ENCODE measurements at regions not wholly inside any gene's neighbourhood (a gene's known extent, or its start where the extent isn't known, plus 50 kb on each side); places are given as distances from the start of the nearest gene placed in this dataset.
A peak's percentile ranks its signal among the peaks of the same experiment; 100 is the strongest.

GRCh38 chr20:23253524-23253923 is 97.1 kb upstream of the NXT1 start:
- DNase-seq (ENCODE audit: low spot score), result no peak

DNA sequence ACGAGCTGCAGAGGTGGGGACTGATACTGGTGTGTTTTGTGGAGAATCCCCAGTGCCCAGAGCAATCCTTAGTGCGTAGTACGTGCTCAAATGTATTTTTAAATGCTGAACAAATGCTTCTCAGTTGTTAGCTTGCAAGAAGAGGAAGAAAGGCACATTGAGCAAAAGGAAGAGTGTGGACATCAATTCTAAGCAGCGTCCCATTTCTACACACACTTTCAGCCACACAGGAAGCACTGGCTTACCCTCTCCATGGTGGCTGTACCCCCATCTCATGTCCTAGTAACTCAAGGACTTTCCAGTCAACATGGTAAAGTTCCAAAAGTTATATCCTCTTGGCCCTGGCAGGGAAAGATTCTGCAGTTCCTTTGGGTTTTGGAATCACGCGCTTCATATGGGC is 98.8 kb upstream of the NXT1 start:
- no peak for DNase-seq (ENCODE audit: low spot score)

- no peak for DNase-seq (ENCODE audit: low spot score)
These were observed 101.0 kb upstream of the NXT1 start for GRCh38 chr20:23249541-23249940.

DNA sequence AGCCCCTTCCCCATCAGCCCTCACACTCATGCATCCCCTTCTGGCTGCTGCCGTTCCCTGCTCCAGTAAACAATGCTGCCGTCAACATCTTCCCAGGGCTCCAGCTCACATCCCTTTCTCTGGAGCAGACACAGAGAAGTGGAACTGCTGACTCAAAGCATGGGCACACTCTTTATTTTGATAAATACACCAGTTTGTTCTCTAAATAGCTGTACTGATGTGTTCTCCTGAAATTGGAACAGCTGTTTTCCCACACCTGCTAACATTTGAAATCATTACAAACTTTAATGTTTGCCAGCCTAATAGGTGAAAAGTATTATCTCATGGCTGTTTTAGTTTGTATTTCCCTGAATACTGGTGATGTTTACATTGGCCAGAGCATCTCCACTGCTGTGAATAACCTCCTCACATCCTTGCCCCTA is 102.1 kb upstream of the NXT1 start:
- DNase-seq (ENCODE audit: low spot score), result no peak

DNA sequence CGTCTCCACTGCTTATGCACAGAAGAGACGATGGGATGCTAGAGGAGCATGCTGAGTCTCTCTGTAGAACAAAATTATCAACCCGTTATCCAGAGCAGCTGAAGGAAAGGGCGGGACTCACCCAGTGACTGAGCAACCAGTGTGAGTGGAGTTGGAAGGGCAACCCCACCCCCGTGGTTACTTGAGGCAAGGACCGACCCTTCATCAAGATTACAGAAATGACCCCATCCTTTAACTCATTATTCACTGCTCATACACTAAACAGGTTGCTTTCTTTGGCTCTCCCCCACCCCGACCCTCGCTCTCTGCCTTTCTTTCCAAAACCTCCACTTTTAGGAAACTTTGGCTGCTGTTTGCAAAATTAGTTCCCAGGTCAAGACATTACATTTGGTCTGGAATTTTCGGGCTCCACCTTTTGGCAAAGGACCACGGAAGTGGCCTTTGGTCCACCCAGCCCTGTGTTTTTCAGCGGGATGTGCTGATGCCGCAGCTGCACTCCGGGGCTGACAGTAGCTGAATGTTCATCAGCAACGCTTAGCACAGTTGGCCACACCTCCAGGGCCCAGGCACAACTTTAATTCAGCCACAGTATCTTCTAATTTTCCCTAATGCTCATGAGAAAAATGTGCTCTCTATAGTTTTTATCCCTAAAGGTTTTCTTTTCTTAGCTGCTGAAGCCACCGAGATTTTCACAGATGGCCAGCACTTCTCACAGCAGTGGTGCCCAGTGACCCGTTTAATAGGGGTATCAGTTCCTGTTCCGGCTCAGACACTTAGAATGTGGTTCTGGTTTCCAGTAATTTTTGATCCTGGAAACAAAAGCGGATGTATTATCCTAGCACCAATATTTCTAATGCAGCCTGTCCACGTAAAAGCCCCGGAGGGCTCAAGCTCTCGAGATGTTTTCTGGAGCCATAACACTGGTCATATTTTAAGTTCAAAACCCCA is 103.6 kb upstream of the NXT1 start:
- no peak for DNase-seq (ENCODE audit: low spot score)

DNA sequence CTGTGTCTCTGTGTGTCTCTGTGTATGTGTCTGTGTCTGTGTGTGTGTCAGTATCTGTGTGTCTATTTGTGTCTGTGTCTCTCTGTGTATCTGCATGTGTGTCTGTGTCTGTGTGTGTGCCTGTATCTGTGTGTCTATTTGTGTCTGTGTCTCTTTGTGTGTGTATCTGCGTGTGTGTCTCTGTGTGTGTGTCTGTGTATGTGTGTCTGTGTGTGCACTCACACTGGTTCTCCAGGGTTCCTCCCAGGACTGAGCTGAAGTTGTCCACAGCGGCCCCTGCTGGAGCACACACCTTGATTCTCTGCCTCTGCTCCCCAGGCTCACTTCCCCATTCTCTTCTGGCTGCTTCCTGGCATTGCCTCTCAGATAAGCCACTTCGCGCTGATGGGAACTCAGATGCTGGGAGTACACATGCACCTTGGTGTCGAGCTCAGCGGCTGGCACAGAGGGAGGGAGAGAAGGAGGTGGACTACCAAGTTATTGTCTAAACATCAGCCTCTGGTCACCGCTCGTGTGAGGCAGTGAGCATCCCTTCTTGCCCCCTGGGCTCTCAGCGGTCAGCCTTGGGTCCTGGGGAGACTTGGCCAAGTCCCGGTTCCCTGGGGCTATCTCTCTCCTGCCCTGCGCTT is 104.9 kb upstream of the NXT1 start:
- DNase-seq (ENCODE audit: low spot score), result peak; percentile 45

GRCh38 chr20:23244916-23245552 is 105.6 kb upstream of the NXT1 start:
- no peak for DNase-seq (ENCODE audit: low spot score)

GRCh38 chr20:23244156-23244915 is 106.3 kb upstream of the NXT1 start:
- no peak for DNase-seq (ENCODE audit: low spot score)

GRCh38 chr20:23243791-23244155 is 106.8 kb upstream of the NXT1 start:
- DNase-seq (ENCODE audit: low spot score), result no peak

- DNase-seq (ENCODE audit: low spot score), result no peak
These were observed 107.9 kb upstream of the NXT1 start for GRCh38 chr20:23242556-23243180.

- DNase-seq (ENCODE audit: low spot score), result no peak
These were observed 108.5 kb upstream of the NXT1 start for GRCh38 chr20:23242104-23242503.

DNA sequence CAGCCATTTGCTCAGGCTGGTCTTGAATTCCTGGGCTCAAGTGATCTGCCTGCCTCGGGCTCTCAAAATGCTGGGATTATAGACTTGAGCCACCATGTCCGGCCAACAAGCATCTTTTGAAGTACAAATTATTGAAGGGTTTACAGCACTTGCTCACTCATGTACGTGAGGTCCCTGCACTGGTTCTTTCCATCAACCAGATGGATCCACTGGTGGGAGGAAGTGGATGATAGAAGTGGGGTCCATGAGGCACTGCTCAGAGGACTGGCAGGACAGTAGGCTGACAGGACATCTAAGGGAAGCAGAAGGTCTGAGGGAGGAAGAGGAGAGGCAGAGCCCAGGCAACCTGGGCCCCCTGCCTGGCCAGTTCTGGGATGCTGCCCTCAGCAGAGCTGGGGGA is 109.2 kb upstream of the NXT1 start:
- DNase-seq (ENCODE audit: low spot score), result no peak

DNA sequence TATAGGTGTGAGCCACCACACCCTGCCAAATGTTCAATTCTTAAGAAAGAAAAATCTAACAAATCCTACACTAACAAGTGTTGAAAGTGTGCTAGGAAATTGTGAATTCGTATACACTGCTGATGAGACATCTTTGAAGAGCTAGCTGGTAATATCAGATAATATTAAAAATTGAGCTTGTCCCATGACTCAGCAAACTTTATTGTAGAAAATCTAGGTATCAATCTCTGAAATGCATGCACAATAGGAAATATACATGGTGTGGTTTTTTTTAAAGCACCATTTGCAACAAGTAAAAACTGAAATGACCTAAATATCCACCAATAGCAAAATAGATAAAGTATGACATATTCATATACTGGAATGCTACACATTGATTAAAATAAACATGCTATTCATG is 110.1 kb upstream of the NXT1 start:
- no peak for DNase-seq (ENCODE audit: low spot score)

DNA sequence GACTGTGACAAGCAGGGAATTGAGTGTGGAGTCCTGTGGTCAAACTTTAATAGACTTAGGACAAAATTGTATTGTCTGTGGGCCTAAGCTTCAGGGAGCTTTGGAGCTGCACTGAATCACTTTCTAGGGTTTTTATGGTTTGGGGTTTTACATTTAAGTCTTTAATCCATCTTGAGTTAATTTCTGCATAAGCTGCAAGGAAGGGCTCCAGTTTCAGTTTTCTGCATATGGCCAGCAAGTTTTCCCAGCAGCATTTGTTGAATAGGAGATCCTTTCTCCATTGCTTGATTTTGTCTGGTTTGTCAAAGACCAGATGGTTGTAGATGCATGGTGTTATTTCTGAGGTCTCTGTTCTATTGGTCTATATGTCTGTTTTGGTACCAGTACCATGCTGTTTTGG is 113.4 kb upstream of the NXT1 start:
- DNase-seq (ENCODE audit: low spot score), result no peak

DNA sequence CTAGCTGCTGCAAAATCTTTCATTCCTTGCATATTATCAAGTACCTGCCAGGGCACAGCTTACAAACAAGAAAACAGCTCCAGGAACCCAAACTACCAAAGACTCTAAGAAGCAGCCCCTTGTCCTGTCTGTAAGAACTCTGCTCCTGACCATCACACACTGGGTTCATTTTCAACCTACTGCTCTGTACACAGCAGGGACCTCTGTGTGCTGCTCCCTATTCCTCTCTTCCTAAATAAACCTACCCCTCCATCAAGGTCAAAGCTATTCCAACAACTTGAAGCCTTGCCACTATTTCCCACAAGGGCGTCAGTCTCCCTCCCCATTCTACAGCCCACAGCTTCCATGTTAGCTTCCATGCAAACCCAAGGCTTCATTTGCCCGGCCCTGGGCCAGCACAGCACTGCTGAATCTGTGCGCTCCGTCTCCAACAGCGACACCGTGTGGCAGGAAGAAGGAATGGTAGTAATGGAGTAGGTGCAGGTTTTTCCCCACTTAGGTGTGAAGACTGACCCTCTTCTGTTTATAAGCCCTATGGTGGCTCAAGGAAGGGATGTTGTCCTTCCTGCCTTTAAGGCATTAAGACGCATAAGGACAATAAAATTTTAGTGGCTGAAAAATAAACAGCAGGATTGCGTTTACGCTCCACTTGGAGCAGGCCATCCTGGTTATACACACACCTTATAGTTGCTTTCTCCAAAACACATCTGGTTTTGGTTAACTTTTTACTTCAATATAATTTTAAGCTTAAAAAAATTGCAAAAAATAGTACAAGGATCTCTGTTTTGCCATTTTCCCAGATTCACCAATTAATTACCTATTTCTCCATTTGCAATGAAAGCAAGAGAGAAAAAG is 115.2 kb upstream of the NXT1 start:
- peak; percentile 73 for DNase-seq (ENCODE audit: low spot score)

- DNase-seq (ENCODE audit: low spot score), result no peak
These were observed 116.1 kb upstream of the NXT1 start for GRCh38 chr20:23234311-23235078.

DNA sequence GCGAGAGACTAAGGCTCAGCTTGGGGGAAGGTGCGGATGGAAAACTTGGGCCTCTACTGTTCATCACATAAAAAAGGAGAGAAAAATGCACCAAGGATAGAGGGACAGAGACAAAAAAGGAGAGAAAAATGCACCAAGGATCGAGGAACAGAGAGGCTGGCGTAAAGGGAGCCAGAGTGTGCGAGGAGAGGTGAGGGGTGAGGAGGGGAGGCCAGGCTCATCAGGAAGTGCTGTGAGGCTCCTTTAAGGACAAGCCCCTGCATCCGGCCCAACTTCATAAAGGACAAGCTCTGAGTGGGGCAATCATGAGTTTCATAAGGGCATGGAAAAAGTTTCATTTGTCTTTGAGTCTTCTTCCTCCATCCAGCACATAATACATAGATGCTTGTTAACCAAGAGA is 117.2 kb upstream of the NXT1 start:
- no peak for DNase-seq (ENCODE audit: low spot score)

- DNase-seq (ENCODE audit: low spot score), result no peak
These were observed 117.8 kb upstream of the NXT1 start for GRCh38 chr20:23232679-23233308.

GRCh38 chr20:23232219-23232581 is 118.4 kb upstream of the NXT1 start:
- no peak for DNase-seq (ENCODE audit: low spot score)
